Spleen (tissue), 11 donors: ENCODE measurements at regions not wholly inside any gene's neighbourhood (a gene's known extent, or its start where the extent isn't known, plus 50 kb on each side); places are given as distances from the start of the nearest gene placed in this dataset.
"Not testable (repeated sequence)": the region's sequence is repeated elsewhere in the genome, so short reads cannot be mapped to it uniquely, and the experiment has no call there.

Experiments
- DNase-seq: peaks from one replicate; pipeline ENCODE4 v3.0.0-alpha.2; 2020
- H3K27ac ChIP-seq, 8 donors: fragments of 200-600 bp; sonication (generic) in 7 of 8; 1 replicate in 4 of 8; 2 replicates in 4 of 8; pipeline versions ENCODE4 v1.5.0 to v1.8.0; 2016 to 2021; ENCODE audit warnings: inconsistent platforms in 4 of 8, mild to moderate bottlenecking in 4 of 8, moderate library complexity in 1 of 8
- H3K27me3 ChIP-seq, 7 donors: fragments of 200-600 bp; sonication (generic) in 6 of 7; replicated peaks in 1 of 7; 1 replicate in 4 of 7; 2 replicates in 3 of 7; pipeline versions ENCODE4 v1.5.0 to v1.8.0; 2016 to 2021; ENCODE audit warnings: inconsistent platforms in 3 of 7, mild to moderate bottlenecking in 1 of 7
- H3K36me3 ChIP-seq, 6 donors: fragments of 200-600 bp; sonication (generic) in 5 of 6; 1 replicate in 4 of 6; 2 replicates in 2 of 6; pipeline versions ENCODE4 v1.5.0 to v1.8.0; 2016 to 2021; ENCODE audit warnings: inconsistent platforms in 2 of 6
- H3K4me1 ChIP-seq, 6 donors: fragments of 200-600 bp; sonication (generic) in 5 of 6; 1 replicate in 3 of 6; 2 replicates in 3 of 6; pipeline versions ENCODE4 v1.5.0 to v1.8.0; 2016 to 2021; ENCODE audit warnings: inconsistent platforms in 3 of 6
- H3K4me3 ChIP-seq, 8 donors: fragments of 200-600 bp; sonication (generic) in 7 of 8; 1 replicate in 4 of 8; 2 replicates in 4 of 8; pipeline versions ENCODE4 v1.5.0 to v1.8.0; 2016 to 2021; ENCODE audit warnings: inconsistent platforms in 4 of 8, mild to moderate bottlenecking in 4 of 8, moderate library complexity in 2 of 8
- H3K9me3 ChIP-seq, 8 donors: fragments of 200-600 bp; sonication (generic) in 7 of 8; 1 replicate in 4 of 8; 2 replicates in 4 of 8; pipeline versions ENCODE4 v1.5.0 to v1.8.0; 2016 to 2021; ENCODE audit warnings: inconsistent platforms in 4 of 8
- CTCF ChIP-seq, 11 experiments: fragments of 200-600 bp in 7 of 11; fragments of 450-650 bp in 4 of 11; sonication (generic) in 4 of 11; IDR thresholded peaks in 8 of 11; conservative IDR thresholded peaks in 3 of 11; 1 replicate in 7 of 11; 2 replicates in 4 of 11; pipeline versions ENCODE4 v1.4.0 to v1.8.0; 2016 to 2021; ENCODE audit warnings: antibody characterized with exemption in 11 of 11, inconsistent platforms in 4 of 11, mild to moderate bottlenecking in 1 of 11
- POLR2A ChIP-seq, 3 donors: fragments of 450-650 bp; IDR thresholded peaks; one replicate each; pipeline ENCODE4 v1.5.1; 2017; ENCODE audit warnings: antibody characterized with exemption in 3 of 3, mild to moderate bottlenecking in 1 of 3
- POLR2AphosphoS5 ChIP-seq, 3 donors: sonication (generic); formaldehyde crosslinking; IDR thresholded peaks; one replicate each; pipeline ENCODE4 v1.5.1; 2017; ENCODE audit warnings: antibody characterized with exemption in 3 of 3
- WGBS, 5 donors: extraction: QIAGEN DNeasy Blood & Tissue Kit in 3 of 5; methylation state at CpG; one replicate each; pipeline versions ENCODE4 v1.1.5 to v1.1.7; 2013 to 2018; 5-methylcytosine and 5-hydroxymethylcytosine counted together
- intact Hi-C: fragments of 100-400 bp; cut with DNase I; formaldehyde crosslinking; loops from one replicate; pipeline ENCODE4 v1.15.0; 2023; ENCODE audit warnings: low total_unique reads
- donor health status: healthy with polysubstance abuse.
- donor health status: DM: no; HTN: no; CAD: no; lungs with moderate emphysema.
- donor health status: DM: no; HTN: no; CAD: no.
- donor health status: Bipolar disorder and iron deficiency.
- donor health status: healthy.
- donor health status: DM: no; HTN: no; CAD: no.
- donor health status: DM: yes; HTN: yes; CAD: no.

- no peaks in the 10 kb centered on the region for H3K9me3 ChIP-seq
- no peak overlapping the region for H3K27ac ChIP-seq
- TF ChIP-seq POLR2AphosphoS5 (IDR thresholded peaks at IDR 0.05), result no peak
- H3K4me3 ChIP-seq, result no peak overlapping the region
- H3K36me3 ChIP-seq, result no peaks in the 10 kb centered on the region
- 57 to 62% (median 61%) methylated on average over 4 of the region's 4 CpGs for WGBS, 5 donors
- DNase-seq, result no peak
- H3K27me3 ChIP-seq, result peaks cover 0 to 18% (median 0%) of the 10 kb centered on the region in 7 donors
- intact Hi-C loops, result no loop called here
- no peaks in the 10 kb centered on the region for H3K4me1 ChIP-seq
Measured at GRCh38 chrX:47302396-47302795, 68.0 kb upstream of the ZNF157 start.

GRCh38 chrX:47306471-47307023 lies 63.8 kb upstream of the ZNF157 start:
- H3K27ac ChIP-seq, H3K36me3 ChIP-seq, DNase-seq, intact Hi-C loops, H3K4me3 ChIP-seq, H3K4me1 ChIP-seq, H3K9me3 ChIP-seq: not testable (repeated sequence)
- WGBS, 5 donors, result 49 to 83% (median 76%) methylated on average over 4 to 7 of the region's 7 CpGs
- peaks cover 0 to 12% (median 0%) of the 10 kb centered on the region in 7 donors for H3K27me3 ChIP-seq

- intact Hi-C loops, result no loop called here
- TF ChIP-seq CTCF (IDR thresholded peaks at IDR 0.05 in 8 of 11, conservative IDR thresholded peaks at IDR 0.05 in 3 of 11) (peak in 9 of 11 experiments; percentile 7 to 57 (median 35)), POLR2AphosphoS5 (IDR thresholded peaks at IDR 0.05) (no peak)
Measured at GRCh38 chrX:47311932-47312774, 58.2 kb upstream of the ZNF157 start.

GRCh38 chrX:47313056-47313455 lies 57.3 kb upstream of the ZNF157 start:
- WGBS, 5 donors, result 56 to 91% (median 73%) methylated on average over 5 of the region's 5 CpGs
- H3K4me1 ChIP-seq, result no peaks in the 10 kb centered on the region
- no peaks in the 10 kb centered on the region for H3K36me3 ChIP-seq
- no peaks in the 10 kb centered on the region for H3K9me3 ChIP-seq
- H3K4me3 ChIP-seq, result no peak overlapping the region
- no peak for DNase-seq
- no peaks in the 10 kb centered on the region for H3K27me3 ChIP-seq
- TF ChIP-seq POLR2AphosphoS5 (IDR thresholded peaks at IDR 0.05) (no peak), CTCF (IDR thresholded peaks at IDR 0.05 in 8 of 11, conservative IDR thresholded peaks at IDR 0.05 in 3 of 11) (no peak), POLR2A (IDR thresholded peaks at IDR 0.05) (no peak)
- intact Hi-C loops, result no loop called here
- no peak overlapping the region for H3K27ac ChIP-seq

More at GRCh38 chrX:47311932-47312774, 58.2 kb upstream of the ZNF157 start:
- no peak for DNase-seq
- 48 to 54% (median 49%) methylated on average over 18 to 19 of the region's 19 CpGs for WGBS, 5 donors
- Histone ChIP-seq H3K4me3 (no peak overlapping the region), H3K9me3 (no peaks in the 10 kb centered on the region), H3K36me3 (no peaks in the 10 kb centered on the region), H3K27me3 (no peaks in the 10 kb centered on the region), H3K4me1 (no peaks in the 10 kb centered on the region), H3K27ac (no peak overlapping the region)

GRCh38 chrX:47316276-47317025 lies 53.9 kb upstream of the ZNF157 start:
- H3K27me3 ChIP-seq, result no peaks in the 10 kb centered on the region
- H3K27ac ChIP-seq, result no peak overlapping the region
- no peaks in the 10 kb centered on the region for H3K4me1 ChIP-seq
- TF ChIP-seq POLR2A (IDR thresholded peaks at IDR 0.05) (no peak), CTCF (IDR thresholded peaks at IDR 0.05 in 8 of 11, conservative IDR thresholded peaks at IDR 0.05 in 3 of 11) (no peak), POLR2AphosphoS5 (IDR thresholded peaks at IDR 0.05) (no peak)
- DNase-seq, result peak; percentile 30
- WGBS, 5 donors, result 46 to 63% (median 59%) methylated on average over 11 to 14 of the region's 14 CpGs
- no peak overlapping the region for H3K4me3 ChIP-seq
- no peaks in the 10 kb centered on the region for H3K36me3 ChIP-seq
- intact Hi-C loops, result no loop called here
- no peaks in the 10 kb centered on the region for H3K9me3 ChIP-seq
